ENCODE measurements at regions not wholly inside any gene's neighbourhood (a gene's known extent, or its start where the extent isn't known, plus 50 kb on each side); places are given as distances from the start of the nearest gene placed in this dataset.

GRCh38 chr6:111958534-111958933, 85.3 kb upstream of the FYN start:
- no peak for DNase-seq (ENCODE audit: low read depth in 2 of 2)

GRCh38 chr6:111959766-111960165, 86.5 kb upstream of the FYN start:
- no peak for DNase-seq (ENCODE audit: low read depth in 2 of 2)

DNA sequence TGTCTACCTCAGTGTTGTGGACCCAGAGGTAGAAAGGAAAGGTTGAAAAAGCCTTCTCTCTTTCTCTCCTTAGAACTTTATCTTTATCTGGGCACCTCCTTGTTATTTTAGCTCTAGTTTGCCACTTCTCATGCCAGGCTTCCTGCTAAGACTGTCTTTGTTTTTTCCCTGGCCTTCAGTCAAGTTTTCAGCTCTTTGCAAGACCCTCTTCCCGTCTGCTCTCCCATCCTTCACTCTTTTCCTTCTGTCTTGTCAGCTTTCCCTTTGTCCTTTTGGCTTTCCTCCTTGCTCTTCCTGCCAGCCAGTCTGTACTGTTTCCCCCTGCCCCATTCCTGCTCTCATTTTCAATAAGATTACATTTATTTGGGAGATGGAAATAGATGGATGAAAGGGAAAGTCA, 86.8 kb upstream of the CCN6 start:
- DNase-seq (ENCODE audit: low read depth in 2 of 2) = no peak

- DNase-seq (ENCODE audit: low read depth in 2 of 2) = no peak
Measured at GRCh38 chr6:111970426-111970825, 83.5 kb upstream of the CCN6 start.

GRCh38 chr6:111971181-111971841, 82.6 kb upstream of the CCN6 start:
- DNase-seq (ENCODE audit: low read depth in 2 of 2) = no peak

DNA sequence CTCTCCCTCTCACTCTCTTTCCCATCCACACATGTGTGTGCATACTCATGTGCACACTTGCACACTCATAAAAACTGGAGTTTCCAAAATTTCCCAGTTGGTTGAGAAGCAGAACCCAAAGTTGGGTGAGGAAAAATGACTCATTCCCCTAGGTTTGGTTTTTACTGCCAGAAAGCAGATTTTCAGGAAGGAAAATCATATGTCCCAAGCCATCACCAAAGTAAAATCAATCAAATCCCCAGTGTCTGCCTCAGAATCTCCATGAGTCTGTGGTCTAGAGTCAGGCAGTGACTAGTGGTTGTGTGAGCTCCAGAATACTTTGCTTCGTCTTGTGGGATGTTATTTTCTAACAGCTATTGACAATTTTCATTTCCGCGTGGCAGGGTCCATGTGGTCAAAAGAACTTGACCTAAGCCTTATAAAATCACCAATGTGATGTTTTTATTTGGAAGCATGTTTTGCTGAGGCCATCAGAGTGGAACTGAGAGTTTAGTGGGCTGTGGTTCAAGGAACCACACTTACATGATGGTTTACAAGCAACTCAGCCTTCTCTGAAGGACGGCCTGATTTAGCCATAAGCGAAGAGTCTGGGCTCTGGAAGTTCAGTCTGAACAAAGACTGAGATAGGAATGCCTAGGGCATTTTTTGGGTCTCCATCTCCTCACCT, 81.9 kb upstream of the CCN6 start:
- no peak for DNase-seq (ENCODE audit: low read depth in 2 of 2)

DNA sequence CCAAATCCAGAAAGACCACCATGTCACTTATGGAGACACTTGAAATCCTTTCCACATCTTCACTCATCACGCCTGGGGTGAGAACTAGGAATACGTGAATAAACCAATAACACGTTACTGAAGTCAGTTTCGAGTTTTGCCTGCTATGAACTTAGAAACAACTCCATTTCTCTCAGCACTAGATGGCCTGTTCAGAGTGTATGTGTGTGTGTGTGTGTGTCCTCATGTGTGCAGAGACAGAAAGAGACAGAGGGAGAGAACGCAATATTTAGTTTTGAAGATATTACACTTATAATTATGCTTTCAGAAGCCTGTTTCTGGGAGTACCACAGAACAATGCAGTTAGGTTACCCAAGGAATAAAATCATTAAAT, 81.2 kb upstream of the CCN6 start:
- DNase-seq (ENCODE audit: low read depth in 2 of 2) = no peak

DNA sequence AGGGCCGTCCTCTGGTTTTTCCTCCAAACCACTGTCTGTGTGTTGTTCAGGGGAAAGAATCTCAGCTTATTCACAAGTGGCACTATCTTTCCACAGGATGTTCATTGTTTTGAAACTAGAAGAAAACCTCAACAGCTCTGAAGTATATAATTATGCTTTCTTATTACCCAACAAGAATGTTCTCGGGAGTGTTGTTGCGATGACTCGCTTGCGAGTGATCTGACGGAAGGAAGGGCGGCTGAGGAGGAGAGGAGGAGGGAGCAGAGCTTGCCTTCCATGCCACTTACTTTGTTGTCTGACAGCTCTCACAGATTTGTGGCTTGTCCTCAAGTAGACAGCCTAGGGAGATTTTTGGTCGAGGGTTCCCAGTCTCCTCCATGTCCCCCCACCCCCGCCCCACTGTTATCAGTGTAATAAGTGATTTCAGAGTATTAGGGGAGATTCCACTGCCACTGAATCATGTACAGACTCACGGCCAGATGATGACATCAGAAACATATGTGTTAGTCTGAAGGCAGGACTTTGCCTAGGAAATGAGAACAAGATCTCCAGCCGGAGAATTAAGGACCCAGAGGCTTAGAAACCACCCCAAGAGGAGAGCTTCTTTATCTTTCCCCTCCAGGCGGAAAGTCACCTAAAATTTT, 80.7 kb upstream of the CCN6 start:
- peak; percentile 28 to 39 for DNase-seq (ENCODE audit: low read depth in 2 of 2)

DNA sequence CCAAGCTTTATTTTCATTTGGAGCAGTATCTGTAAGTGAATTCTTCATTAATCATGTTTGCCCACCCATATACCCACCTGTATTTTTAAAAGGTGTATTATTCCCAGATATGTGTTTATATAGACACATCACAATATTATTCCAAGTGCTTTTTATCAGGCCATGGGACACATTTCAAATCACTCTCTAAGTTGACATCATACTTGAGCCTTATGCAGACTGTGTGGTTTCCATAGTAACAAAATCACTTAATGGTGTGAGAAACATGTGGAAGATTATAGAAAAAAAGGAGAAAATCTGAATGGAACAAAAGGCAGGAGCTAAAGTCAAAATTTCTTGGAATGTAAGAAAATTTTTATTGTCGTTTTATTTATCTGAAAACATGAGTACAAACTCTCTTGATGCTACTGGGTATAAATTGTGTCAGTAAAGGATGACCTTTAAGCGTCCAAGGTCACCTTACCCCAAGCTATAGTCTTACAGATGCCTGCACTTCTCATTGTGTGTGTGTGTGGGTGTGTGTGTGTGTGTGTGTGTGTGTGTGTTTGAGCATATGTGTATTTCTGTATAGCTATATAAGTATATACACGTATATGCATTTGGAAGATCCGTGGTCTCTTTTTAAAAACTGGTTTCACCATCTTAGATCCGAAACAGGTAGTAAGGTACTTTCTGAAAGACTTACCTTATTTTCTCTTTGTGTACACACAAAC, 79.8 kb upstream of the CCN6 start:
- DNase-seq (ENCODE audit: low read depth in 2 of 2) = no peak

DNA sequence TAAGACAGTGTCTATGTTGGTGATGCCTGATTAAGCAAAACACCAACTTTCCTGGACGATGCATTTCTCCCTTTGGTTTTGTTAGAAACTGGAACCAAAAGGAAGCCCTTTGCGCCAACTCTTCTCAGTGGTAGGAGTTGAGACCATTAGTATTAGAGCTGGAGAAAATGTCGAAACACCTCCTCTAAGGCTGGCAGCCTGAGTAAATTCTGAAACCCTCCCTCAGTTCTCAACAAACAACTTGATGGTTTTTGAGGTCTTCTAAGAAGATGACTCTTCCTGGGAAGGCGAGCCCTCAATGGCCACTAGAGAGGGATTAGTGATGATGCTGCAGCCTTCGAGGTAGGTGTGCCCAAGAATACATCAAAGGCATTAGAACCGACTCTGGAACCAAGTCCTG, 78.4 kb upstream of the CCN6 start:
- no peak for DNase-seq (ENCODE audit: low read depth in 2 of 2)

GRCh38 chr6:111976139-111976538, 77.8 kb upstream of the CCN6 start:
- DNase-seq (ENCODE audit: low read depth in 2 of 2) = no peak

GRCh38 chr6:111978532-111979149, 75.3 kb upstream of the CCN6 start:
- DNase-seq (ENCODE audit: low read depth in 2 of 2) = no peak

- DNase-seq (ENCODE audit: low read depth in 2 of 2) = no peak
Measured at GRCh38 chr6:111979633-111980032, 74.3 kb upstream of the CCN6 start.

DNA sequence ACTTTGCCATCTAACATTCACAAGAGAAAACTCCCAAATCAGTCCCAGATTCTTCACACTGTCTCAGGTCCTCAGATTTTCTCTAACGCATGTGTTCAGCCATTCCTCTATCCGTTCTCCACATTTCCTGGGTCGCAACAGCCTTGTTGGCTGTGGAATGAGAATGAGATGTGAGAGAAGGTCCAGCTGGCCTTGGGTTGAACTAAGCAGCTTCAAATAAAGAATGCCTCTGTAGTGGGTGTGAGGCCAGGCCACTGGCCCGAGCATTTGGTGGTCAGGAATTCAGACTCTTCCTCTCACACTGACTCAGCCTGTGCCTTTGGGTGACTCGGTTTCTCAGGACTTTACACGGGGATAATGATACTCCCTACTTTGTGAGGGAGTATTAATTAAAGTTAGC, 73.8 kb upstream of the CCN6 start:
- DNase-seq (ENCODE audit: low read depth in 2 of 2) = no peak

- DNase-seq (ENCODE audit: low read depth in 2 of 2) = no peak
Measured at GRCh38 chr6:111980971-111981840, 72.7 kb upstream of the CCN6 start.

DNA sequence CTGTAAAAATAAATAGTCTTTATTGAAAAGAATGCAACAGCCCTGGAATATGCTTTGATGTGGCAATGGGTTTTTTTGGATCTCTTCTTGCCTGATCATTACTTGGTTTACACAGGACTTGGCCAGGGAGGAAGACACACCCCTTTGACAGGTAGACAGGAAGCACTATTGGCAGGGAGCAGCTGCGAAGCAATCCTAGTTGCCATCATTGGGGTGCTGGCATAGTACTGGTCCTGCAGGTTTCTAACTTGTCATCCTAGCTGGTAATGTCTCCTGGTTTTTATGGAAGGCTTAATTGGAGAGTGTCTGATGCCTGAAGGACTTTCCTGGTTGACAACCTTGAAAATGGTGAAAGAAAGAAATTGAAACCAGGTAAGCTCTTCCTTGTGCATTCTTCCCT, 71.2 kb upstream of the CCN6 start:
- DNase-seq (ENCODE audit: low read depth in 2 of 2) = no peak

- DNase-seq (ENCODE audit: low read depth in 2 of 2) = no peak
Measured at GRCh38 chr6:111983193-111983592, 70.7 kb upstream of the CCN6 start.

DNA sequence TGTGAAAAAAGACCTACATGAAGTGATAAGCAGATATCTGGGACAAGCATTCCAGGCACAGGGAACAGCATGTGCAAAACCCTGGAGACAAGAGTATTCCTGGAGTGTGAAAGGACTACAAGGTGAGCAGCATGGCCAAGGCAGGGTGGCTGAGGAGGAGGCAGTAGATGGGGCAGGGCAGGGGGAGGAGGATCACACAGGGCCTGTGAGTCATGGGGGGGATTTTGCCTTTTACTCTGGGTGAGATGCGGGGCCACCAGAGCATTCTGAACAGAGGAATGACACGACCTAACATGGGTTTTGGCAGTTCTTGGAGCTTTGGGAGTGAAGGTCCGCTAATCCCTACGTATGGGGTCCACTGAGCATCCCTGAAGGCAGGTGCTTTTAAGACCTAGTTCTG, 69.8 kb upstream of the CCN6 start:
- DNase-seq (ENCODE audit: low read depth in 2 of 2) = peak in 1 of 2 donors; percentile 40

- DNase-seq (ENCODE audit: low read depth in 2 of 2) = no peak
Measured at GRCh38 chr6:111984516-111985201, 69.2 kb upstream of the CCN6 start.

DNA sequence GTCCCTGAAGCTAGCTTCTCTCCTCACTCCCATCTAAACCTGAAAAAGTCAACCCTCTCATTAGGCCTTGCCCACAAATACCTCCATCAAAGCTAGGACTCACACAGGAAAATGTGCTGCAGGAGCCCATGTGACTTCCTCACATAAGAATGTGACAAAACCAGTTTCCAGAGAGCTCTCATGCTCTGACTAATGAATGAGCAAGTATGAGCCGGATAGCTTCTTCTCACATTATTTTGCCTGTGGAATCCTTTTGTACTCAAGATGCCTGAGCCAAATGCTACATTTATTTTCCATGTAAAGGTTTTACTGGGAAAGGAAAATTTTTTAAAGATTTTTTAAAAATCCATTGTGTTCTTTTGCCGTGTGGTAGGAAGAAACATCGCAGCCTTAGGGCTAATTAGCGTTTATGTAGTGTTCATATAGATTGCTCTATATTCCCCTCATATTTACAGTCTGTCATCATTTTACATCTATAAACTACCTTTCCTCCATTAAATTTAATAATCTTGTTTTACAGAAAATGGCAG, 68.6 kb upstream of the CCN6 start:
- peak; percentile 24 to 33 for DNase-seq (ENCODE audit: low read depth in 2 of 2)
